ENCODE measurements at regions not wholly inside any gene's neighbourhood (a gene's known extent, or its start where the extent isn't known, plus 50 kb on each side); places are given as distances from the start of the nearest gene placed in this dataset.

GRCh38 chr9:105967248-105967647, 272.9 kb downstream of the TMEM38B start:
- TF ChIP-seq POLR2A (IDR thresholded peaks at IDR 0.05) (no peak), CTCF (IDR thresholded peaks at IDR 0.05) (no peak), EP300 (IDR thresholded peaks at IDR 0.05) (no peak), POLR2AphosphoS5 (IDR thresholded peaks at IDR 0.05) (no peak)
